WI38 (cell line): ENCODE measurements at regions not wholly inside any gene's neighbourhood (a gene's known extent, or its start where the extent isn't known, plus 50 kb on each side); places are given as distances from the start of the nearest gene placed in this dataset.

ENCODE experiments used
- H3K4me3 ChIP-seq: 2 replicates; pipeline ENCODE4 v1.5.1; 2011; ENCODE audit warnings: low read depth, mild to moderate bottlenecking, control low read depth, low read length
- CTCF ChIP-seq: IDR thresholded peaks from 2 replicates; pipeline ENCODE4 v1.5.1; 2012; ENCODE audit warnings: low read depth, mild to moderate bottlenecking, control low read depth, low read length

- no peak overlapping the region for H3K4me3 ChIP-seq
- no peak for TF ChIP-seq CTCF
These were observed 53.7 kb upstream of the FABP6 start for GRCh38 chr5:160175438-160176218.

DNA sequence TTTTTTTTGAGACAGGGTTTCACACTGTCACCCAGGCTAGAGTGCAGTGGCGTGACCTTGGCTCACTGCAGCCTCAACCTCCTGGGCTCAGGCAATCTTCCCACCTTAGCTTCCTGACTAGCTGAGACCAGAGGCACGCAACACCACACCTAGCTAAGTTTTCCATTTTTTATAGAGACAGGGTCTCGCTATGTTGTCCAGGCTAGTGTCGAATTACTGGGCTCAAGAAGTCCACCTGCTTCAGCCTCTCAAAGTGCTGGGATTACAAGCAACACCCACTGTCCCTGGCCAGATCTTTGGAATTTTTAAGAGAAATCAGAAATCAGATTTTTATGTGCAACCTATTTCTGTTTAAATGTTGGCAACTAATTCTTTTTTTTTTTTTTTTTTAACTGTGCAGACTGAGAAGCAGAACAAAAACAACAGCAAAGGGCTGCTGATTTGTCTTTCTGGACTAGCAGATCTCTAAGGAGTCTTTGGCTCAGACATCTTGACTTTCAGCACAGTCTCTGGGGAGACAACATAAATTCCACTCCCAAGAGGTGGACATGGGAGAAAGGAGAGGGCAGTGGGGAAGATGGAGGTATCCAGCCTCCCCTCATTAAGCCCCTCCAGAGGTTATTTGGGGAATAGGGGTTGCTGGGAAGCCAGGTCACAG, 54.4 kb upstream of the FABP6 start:
- no peak overlapping the region for H3K4me3 ChIP-seq
- TF ChIP-seq CTCF: no peak

DNA sequence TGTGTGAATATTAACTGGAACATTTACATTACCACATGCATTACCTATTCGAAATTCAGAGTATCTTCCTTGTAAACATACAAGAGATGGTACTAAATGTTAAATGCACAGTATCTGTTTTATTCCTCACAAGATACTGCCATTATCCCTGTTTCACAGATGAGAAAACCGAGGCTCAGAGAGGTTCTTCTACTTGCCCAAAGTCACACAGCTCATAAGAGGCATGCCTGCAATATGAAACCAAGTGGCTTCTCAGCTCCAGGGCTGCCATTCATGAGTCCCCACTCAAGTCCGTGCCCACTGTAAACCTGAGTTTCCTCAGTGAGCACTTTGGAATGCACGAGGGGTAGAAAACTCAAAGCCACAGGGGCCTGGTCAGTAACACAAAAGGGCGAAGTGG, 55.0 kb upstream of the FABP6 start:
- no peak overlapping the region for H3K4me3 ChIP-seq
- TF ChIP-seq CTCF: no peak

GRCh38 chr5:160171666-160172065, 52.4 kb upstream of the PWWP2A start:
- TF ChIP-seq CTCF: no peak
- H3K4me3 ChIP-seq: no peak overlapping the region

DNA sequence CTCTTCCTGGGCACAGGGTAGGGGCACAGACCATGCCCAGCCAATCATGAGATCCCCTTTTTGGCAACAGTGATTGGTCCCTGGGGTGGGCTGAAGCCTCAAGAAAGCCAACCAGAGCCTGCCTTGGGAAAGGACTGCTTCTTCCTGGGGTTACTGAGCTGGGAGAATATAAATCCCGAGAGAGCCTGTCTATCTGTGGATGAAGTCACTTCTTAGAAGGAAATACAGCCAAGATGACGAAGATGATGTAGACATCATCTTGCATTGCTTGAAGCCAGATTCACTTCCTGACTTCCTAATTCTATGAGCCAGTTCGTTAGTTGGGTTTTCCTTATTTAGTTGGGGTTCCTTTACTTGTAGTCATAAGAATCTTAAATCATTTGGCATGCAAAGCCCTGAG, 50.1 kb upstream of the PWWP2A start:
- TF ChIP-seq CTCF: no peak
- H3K4me3 ChIP-seq: peak overlapping the region; percentile 33
